SIG-M5 (cell line): ENCODE measurements at regions not wholly inside any gene's neighbourhood (a gene's known extent, or its start where the extent isn't known, plus 50 kb on each side); places are given as distances from the start of the nearest gene placed in this dataset.

Source experiments
- DNase-seq: peaks from one replicate; lab custom pipeline; 2025; lab: John Stamatoyannopoulos, UW

DNA sequence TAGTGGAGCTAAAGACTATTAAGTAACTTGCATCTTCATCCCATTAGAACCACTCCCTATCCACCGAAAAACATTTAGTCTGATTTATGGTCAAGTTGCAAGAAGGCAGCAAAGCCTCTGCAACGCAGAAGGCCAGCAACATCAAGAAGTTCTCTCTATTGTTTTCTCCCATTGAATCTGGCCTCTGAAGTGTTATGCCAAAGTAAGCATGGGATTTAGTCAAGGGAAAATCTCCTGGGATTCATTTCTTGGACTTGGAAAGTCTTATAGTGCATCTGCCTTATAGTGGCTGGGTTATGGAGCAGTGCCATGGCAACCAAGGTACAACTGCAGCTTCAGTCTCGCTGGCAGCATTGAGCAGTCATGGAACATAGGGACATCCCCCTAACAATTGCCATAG, 87.7 kb upstream of the KRR1 start:
- no peak for DNase-seq

DNA sequence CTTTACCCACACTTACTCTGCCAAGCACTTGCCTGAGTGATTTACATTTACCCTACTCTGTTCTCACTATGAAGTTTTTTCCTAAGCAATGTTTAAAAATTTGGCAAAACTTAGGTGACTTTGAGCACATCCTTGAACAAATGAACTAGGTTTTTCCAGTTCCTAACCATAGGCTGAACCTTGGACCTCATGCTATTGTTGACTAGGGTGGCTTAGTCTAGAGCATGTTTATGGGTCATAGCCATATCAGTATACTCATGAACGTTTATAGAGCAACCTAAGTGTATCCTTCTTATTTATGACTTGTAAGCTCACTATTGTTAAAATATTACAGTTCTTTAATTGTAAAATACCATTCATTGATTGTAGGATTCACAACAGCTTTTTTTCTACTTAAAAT, 85.0 kb upstream of the KRR1 start:
- DNase-seq, result no peak

DNA sequence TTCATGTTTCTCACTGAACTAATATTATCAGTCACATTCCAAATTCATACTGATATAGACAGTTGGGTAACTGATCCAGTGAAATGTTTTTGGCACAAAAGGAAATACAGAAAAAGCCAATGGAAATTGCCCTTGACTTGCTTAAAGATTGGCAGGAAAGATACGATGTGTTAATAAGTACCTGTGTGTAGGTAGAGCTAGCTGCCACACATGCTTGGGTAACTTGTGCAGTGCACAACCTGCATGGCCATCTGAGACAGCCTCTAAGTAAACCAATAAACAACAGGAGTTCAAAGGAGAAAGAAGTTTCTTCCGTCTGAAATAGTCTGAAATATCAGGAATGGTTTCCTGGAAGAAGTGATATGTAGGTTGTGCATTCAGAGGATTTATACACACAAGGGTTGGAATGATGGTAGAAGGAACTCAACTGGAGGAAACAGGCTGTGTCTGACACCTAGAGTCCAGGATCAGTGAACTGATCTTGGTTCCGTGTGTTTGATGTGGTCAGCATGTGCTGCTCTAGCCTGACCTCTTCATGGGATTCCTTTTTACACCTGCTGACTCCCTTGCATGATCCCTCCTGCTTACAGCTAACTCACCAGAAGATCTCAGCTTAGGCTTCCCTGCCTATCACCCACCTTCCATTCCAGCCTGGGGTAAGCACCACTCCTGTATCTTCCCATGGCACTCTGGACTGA, 81.4 kb upstream of the KRR1 start:
- DNase-seq, result no peak

DNA sequence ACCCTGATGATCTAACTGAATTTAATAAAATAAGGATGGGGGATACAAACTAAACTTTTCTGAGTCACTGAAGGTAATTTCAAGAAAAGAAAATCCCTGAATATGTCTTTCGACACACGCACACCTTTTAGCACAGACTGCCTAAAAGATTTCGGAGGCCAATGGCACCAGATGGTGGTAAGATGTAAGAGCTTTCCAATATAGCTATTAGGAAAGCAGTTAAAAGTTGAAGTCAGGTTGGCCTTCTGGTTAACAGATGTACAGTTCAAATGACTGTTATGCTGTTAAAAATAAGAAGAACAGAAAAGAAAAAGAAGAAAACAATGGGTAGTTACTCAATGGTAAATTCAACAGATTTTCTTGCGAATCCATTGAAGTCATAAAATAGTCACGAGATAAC, 80.7 kb upstream of the KRR1 start:
- DNase-seq, result no peak

DNA sequence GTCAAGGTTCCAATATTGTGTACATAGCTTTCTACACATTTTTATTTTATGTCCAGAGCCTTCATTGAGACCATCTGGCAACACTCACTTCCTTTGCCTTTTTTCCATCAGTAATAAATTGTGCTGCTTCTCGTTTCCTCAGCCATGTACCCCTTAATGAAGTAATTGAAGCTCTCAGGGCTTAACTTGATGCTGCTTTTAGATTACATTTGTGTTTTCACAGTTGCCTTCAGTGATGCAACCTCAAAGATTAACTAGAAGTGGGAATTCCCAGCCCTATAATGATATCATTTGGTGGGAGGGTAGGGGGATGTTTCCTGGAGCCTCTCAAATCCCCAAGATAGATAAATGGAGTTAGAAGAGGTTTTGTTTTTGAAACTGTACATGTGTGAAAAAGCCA, 80.2 kb upstream of the KRR1 start:
- no peak for DNase-seq

DNA sequence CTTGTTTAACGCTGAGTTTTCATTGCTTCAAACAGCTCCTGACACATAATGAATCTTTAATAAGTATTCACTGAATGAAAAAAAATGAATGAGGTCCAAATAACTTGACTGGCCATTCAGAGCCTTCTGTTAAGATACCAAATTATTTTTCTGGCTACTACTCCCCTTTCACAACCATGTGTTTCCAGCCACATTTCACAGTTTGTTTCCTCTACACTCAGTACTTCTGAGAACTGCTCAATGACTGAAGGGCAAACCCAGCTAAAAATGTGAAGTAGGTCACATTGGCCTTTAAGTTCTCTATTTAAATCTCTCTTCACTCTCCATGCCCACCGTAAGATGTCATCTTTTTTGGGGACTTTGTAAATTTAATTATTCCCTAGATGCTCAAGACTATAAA, 78.4 kb upstream of the KRR1 start:
- DNase-seq, result no peak

DNA sequence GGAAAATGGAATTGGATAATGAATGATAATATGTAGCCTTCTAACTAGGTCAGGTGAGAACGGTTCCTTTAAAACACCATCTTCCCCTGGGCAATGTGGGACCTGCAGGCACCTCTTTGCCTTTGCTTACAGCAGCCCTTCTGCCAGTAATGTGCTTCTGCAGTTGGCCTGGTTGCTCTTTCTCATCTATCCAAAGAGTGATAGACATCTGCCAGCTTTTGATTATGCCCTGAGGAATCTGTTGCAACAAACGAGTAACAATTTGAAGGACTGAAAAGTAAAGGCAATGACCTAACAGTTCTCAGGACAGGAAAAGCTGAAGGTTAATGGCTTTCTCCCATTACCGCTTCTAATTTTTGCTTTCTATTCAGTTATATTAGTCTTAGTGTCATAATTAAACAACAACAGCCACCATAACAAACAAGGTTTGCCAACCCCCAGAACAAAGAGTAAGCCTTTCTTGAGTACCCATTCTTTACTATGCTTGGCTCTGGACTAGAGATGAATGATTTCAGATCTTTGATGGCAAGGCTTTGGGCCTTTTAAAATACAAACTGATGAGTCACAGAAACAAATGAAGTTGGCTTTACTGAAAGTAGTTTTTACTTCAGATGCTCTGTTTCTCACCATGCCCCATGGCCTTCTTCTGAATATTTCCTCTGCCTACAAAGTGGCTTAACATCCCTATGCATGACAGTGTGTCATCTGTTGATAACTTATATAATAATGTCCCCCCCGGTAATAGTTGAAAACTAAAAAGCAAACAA, 76.1 kb upstream of the KRR1 start:
- no peak for DNase-seq

DNA sequence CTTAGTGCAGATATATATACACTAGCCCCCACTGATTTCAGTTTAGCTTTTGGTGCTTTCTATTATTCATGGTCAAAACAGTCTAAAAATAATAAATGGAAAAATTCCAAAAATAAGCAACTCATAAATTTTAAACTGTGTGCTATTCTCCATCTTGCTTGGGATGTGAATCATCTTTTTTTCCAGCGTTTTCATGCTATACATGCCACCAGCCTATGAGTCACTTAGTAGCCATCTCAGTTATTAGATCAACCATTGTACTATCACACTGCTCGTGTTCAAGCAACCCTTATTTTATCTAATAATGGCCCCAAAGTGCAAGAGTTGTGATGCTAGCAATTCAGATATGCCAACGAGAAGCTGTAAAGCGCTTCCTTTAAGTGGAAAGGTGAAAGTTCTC, 73.9 kb upstream of the KRR1 start:
- DNase-seq, result no peak

DNA sequence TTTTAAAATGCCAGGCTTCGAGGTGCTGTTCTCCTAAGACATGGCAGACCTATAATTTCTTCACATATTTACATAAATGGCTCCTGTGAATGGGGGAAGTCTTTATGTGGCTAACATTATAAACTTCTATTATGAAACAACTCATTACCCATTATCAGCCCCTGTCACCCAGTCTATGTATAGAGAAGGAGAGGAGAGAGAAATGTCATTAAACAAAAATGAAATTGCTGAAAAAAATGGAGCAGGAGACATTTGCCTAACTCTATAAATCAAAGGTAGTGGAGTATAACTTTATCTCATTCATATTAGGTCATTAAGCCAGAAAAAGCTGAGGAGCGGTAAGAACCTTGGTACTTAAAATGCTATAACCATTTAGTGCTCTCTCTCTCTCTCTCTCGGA, 71.9 kb upstream of the KRR1 start:
- DNase-seq, result no peak

DNA sequence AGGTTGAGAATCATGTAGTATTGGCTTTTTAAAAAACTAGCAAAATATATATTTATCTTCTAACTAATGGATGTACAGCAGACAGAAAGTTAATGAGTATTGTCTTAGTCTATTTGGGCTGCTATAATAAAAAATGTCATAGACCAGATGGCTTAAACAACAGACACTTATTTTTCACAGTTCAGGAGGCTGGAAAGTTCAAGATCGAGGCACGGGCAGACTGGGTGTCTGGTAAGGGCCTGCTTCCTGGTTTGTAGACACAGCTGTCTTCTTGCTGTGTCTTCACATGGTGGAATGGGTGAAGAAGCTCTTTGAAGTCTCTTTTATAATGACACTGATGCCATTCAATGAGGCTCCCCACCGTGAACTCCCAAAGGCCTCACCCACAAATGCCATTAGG, 70.1 kb upstream of the KRR1 start:
- no peak for DNase-seq

DNA sequence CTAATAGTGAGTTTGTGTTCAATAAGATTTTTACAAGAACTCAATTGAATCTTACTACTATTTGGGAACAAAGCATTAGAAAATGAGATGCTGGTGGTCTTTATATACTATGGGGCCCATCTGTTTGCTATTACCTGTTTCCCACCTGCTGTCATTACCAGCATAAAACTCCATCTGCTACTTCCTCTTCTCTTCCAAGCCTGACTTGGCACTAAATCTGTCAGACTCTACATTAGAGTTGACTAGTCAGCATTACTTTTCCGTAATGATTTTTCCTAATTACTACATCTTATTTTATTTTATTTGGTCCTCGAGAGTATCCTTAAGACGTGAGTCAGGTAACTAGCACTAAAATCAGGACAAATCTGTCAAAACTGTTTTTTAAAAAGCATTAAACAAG, 68.1 kb upstream of the KRR1 start:
- no peak for DNase-seq

DNA sequence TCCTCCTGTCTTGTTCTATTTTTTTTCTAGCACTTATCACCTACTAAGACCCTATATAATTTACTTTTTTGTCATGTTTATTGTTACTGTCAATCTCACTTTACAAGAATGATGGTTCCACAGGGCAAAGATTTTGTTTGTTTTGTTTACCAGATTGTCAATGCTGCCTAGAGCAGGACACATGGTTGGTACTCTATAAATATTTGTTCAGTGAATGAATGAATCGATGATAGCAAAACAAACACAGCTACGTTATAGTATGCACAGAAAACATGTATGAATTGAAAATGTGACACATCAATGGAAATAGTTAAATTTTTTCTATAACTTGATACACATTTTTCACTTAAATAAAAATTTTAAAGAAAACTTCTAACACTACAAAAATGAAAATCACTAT, 67.1 kb upstream of the KRR1 start:
- DNase-seq, result no peak

DNA sequence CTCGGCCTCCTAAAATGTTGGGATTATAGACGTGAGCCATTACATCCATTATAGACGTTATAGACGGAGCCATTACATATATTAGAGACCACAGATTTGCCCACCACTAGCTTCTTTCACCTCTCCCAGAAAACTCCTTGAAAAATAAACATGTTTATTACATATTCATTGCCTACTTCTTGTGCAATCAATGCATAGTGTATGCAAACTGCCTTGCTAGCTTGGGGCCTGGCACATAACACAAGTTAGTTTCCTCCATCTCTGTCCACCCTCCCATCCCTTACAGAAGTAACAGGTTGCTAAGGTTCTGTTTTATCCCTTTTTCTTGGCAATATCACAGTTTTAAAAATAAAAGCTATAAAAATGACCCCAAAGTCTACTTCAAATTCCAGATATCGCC, 66.4 kb upstream of the KRR1 start:
- DNase-seq, result no peak

DNA sequence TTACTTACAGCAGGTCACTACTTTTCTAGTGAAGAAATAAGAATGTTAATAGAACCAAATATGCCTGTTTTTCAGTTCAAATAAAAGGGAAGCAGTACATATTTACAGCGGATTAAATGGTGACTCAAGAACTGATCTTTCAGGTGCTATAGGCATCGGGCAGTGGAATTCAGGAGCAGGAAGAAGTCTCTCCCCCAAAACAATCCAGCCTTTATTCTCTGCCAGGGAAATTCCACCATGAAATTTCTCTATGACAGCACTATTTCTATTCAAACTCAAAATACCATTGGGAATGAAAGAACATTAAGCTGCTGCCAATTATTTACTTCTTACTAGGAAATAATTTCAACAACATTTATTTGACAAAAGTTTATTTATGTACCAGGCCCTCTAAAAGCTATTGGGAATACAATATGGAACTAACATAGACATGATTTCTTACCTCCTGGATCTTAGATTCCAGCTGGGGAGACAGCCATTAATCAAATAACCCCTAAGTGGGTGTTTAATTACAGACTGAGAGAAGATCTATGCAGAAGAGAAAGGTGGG, 60.3 kb upstream of the KRR1 start:
- no peak for DNase-seq

DNA sequence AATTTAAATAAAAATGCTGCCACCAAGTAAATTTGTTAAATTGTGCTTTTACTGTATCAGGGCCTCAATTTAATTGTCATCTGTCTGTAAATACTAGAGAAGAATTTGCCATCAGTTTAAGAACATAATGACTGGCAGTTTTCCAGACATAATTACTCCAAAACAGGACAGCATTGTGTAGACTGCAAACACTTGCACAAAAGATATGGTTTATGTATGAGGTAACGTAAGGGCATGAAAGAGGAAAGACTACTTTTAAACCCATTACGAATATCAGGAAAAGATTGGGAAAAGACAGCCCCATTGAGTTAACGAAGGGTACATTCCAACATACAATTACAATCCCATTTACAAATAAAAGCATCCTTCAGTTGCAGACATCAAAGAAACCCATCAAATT, 59.8 kb upstream of the KRR1 start:
- DNase-seq, result no peak

DNA sequence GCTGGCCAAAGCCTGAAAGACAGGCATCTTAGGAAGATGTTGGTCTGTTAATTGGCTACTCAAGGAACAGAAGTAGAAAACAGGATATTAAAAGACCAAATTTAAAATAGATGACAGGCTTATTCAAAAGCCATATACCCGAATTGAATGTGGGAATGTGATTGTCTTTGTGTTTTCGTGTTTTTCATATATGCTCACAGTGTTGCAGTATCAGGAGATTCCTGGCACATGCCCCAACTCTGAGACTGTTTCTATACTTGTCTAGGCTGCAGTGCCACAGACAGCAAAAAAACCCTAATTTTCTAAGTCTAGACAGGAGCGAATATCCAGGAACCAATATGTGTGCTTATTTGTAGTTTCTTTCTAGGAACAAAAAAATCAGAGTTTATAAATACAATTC, 57.4 kb upstream of the KRR1 start:
- DNase-seq, result no peak

DNA sequence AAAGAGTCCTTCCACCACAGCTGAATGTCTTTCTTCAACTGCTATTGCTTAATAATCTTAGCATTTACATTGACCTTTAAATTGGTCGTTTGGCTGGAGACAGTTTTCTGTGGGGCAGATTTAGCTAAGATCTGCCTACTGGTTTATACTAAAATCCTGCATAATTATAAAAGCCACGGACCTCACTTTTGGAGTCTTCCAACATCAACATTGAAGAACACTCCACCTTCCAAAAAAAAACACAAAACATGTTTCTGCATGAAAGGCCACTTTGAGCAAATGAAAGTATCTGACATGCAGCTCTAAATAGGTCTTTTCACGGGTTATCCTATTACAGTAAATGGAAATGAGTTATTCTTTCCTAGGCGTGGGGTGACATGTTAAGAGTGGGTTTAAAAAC, 57.0 kb upstream of the KRR1 start:
- no peak for DNase-seq

DNA sequence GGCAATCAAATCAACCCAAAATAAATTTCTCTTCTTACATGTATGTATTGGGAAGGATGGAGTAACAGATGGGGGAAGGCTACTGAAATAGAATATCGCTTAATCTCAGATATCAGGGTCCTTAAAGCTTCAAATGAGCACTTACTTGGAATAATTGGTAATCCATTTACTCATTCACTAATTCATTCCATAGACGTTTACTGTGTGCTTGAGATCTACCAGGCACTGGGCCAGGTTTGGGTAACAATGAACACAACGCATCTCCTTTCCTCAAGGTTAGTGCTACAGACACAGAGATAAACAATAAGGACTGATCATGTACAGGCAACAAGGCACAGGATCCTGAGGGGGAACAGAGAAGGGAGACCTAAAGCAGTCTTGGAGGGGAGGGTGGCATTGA, 54.4 kb upstream of the KRR1 start:
- DNase-seq, result no peak

DNA sequence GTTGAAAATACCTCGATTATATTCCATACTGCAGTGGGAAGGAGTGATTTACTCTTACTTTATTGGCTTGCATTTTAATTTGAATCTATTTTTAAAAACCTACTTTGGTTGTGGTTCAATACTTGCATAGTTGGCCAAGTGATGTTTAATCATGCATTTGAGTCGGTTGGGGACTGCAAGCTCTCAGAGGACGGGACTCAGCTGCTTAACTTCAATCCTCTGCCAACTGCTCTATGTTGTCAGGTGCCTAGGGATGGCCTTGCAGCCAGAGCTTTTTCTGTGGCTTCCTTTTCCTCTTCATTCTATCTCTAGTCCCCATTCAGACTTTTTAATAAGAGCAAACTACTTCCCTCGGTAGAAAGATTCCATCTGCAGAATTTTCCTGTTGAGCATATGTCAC, 53.4 kb upstream of the KRR1 start:
- no peak for DNase-seq

DNA sequence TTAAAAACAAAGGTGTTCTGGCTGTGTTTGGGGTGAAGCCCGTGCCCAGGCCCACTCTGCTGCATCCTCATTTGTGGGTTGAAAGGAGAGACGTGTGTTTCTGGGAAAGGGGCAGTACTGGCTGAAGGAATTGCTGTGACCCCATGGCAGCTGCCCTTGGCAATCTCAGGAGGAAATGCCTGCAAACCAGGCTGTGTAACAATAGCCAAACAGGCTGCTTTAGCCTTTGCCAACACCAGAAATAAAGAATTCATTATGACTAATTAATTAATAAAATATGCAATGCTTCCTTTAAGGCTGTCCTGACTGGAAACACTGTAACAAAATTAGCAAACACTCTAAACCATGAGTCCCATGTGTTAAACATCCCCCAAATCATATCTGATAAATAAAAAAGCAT, 53.0 kb upstream of the KRR1 start:
- DNase-seq, result no peak

DNA sequence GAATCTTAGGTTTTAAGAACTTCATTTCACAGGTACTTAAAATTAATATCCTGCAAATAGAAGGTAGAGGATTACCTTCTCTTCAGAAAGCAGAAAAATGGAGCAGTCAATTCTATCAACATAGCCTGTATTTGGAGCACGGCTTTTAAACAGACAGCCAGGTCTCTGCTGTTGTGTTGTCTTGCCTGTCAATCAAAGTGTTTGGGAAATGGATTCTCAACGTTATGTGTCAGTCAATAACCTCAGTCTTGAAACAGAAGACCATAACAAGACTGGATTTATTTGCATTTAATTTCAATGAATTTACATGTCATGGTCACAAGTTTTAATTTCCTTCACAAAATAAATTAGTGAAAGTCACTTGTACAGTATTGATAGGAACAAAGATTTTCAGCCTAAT, 51.9 kb upstream of the KRR1 start:
- DNase-seq, result no peak

DNA sequence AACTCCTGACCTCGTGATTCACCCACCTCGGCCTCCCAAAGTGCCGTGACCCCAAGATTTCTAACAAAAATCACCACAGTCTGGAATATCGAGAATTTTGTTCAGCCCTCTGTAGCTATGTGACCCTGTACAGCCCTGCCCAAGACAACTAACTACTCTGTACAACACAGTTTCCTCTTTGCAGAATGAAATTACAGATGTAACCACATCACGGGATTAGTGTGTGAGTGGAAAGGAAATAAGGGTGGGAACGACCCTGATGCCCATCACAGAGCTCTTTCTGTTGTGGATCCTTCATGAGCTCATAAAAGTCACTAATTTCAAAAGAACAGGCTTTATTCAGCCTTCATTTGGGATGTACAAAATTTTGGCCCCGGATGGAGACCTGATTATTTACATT, 50.5 kb upstream of the KRR1 start:
- DNase-seq, result no peak
